CD4-positive, alpha-beta T cell treated with Interferon gamma for 1 hour (primary cell): ENCODE measurements at regions not wholly inside any gene's neighbourhood (a gene's known extent, or its start where the extent isn't known, plus 50 kb on each side); places are given as distances from the start of the nearest gene placed in this dataset.
"Not testable (repeated sequence)": the region's sequence is repeated elsewhere in the genome, so short reads cannot be mapped to it uniquely, and the experiment has no call there.

Experiments used
- DNase-seq: peaks from one replicate; pipeline ENCODE4 v3.0.0-alpha.2; 2020

DNA sequence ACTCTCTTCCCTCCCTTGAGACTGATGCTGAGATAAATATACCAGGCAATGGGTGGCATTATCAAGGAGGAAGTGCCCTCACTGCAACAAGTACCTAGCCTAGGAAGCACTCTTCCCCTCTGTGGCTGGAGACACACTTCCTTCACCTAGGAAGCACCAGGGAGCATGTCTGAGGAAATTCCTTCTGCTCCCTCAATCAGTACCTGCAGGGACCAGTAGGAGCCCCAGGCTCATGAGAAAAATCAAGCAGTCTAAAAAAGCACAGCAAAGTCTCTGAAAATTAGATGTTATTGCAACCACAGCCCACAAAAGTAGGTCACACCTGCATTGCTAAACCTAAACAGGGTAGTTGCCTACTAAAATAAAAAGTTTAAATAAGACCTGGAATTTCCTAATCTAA is 78.2 kb upstream of the TRPM1 start:
- DNase-seq, result no peak

DNA sequence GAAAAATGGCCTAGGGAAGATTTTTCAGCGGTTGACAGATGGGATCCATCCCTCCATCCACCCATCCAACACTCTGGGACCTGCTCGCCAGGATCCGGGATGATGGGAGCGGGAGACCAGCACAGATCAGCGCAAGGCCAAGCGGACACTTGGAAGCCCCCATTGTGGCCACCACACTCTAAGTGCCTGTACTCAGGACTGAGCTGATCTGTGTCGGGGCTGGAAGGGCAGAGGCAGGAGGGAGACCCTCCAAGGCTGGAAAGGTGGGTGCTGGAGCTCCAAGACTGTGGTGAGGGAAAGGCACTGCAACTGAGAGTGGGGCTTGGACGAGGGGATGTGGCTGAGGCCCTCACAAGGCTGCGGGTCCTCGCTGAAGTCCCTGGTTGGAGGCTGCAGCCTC is 91.8 kb upstream of the TRPM1 start:
- no peak for DNase-seq

DNA sequence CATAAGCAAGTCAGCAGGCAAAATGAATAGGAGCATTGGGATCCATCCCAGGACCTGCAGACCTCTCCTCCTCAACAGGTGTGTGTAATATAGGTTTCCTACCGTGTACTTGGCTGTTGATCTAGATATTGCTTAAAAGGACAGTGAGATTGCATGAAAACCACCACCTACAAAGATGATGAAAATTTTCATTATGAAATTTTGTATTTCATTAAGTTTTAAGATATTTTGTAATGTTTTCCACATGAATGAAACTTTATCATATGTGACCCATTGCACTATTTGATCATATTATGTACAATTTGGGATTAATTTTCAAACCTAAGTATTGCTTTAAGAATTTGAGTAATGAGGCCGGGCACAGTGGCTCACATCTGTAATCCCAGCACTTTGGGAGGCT is 94.3 kb upstream of the TRPM1 start:
- no peak for DNase-seq

DNA sequence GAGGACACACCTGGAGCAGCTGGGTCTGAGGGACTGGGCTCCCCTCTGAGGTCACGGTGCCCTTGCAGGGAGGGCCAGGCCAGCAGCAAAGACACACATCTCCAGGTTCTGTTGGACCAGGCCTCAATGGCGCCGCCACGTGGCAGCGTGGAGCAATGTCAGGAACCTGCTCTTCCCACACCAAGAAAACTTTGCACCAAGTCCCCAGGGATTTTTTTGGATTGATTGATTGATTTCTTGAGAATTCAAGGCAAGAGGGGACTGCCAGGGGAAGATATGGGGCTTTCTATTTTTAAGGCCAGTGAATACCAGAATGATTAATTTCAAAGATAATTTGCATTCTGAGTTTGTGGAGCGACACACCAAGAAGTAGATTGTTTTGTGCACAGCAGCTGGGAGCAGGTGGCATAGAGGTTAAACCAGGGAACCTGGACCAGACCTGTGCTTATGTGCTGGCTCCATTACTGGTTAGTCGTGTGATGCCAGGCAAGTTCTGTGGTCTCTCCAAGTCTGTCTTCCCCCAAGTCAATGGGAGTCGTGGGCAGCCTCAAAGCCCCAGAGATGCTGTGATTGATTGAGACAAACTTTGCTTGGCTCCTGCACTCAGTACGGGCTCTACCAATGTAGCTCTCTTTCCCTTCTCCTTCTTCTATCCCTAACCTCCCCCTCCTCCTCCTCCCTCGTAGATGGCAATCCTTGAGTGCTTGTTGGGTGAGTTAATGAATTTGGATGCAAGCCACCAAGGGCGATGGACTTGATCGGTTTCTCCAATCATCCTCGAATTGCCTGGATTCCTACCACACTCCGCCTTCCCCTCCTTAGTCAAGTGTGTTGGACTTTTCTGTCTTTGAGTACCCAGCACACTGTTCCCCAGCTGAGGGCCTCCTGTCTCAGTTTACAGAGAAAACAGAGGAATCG is 96.2 kb upstream of the TRPM1 start:
- DNase-seq, result peak; percentile 47

DNA sequence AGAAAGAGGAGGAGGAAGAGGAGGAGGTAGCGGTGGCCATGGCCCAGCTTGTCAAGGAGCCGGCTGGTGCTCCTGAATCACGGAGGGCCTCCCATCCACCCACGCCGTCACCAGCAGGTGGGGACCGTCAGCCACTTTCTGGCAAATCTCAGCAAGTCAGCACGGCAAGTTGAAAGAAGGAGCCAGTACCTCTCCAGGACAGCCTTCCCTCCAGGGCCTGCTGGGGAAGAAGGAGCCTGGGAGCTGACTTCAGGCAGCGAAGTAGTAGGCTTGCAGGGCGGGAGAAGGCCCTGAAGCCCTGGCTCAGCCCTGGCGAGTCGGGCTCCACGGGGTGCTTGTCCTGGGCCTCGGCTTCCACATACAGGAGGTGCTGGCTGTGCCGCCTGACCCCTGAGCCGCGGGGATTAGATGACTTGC is 99.2 kb upstream of the TRPM1 start:
- DNase-seq, result peak; percentile 74

DNA sequence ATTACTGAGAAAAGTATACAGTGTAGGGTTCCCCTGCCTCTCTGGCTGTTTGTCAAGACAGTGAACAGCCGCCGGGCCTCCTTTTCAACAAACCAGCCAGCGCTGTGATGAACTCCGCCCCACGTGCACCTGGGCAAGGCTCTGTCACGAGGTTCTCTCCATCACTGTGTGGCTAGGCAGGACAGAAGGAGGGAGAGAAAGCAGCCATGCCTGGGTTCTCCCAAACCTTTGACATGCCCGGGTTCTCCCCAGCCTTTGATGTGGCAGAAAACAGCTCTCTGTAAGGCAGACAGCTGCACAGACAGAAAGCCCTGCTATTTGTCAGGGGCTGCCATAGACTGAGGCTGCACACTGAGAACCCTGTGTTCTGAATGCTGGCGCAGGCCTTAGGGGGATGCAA is 101.4 kb upstream of the TRPM1 start:
- no peak for DNase-seq

DNA sequence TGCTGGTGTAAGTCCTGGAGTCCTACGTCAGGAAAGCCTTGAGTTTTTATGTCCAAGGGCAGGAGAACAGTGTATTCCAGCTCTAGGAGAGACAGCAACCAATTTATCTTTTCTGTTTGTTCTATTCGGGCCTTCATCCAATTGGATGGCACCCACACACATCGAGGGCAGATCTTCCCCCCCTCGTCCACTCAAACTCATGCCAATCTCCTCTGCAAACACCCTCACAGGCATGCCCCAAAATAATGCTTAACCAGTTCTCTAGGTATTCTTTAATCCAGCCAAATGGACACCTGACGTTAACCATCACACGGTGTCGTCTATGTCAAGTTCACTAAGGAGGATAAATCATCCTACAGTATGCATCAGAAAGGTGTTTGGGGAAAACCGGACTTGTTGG is 102.5 kb upstream of the TRPM1 start:
- no peak for DNase-seq

DNA sequence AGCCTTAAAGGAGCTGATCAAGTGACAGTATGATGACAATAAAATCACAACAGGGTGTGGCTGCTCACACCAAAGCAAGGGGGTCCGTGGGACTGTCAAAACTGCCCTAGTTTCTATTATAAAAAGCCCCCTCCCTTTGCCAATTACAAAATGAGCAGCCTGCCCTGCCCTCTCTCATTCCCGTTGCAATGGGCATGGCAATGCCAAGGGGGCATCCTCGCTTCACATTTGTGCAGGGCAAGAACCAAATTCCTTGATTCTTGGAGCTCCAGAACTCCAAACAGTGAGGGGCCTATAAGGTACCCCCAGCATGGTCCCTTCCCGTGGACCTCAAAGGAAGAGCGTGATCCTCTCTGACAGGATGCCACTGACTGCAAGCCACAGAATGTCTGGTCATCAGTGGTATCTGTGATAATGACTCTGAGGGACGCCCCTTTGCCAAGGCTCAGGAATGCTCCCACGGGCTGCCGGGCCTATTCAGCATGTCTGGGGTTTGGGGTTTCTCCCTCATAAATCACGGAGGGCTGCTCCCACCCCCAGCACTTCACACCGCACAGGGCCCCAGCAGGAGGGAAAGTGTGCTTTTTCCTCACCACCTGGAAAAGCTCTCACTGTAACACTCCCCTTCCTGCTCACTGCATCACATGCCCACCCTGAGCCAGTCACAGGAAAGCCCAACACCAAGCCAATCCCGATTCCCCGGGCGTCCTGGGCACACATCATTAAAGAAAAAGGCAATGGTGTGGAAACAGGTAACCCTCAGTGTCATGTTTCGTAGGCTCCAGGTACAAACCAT is 105.1 kb upstream of the TRPM1 start:
- DNase-seq, result no peak

DNA sequence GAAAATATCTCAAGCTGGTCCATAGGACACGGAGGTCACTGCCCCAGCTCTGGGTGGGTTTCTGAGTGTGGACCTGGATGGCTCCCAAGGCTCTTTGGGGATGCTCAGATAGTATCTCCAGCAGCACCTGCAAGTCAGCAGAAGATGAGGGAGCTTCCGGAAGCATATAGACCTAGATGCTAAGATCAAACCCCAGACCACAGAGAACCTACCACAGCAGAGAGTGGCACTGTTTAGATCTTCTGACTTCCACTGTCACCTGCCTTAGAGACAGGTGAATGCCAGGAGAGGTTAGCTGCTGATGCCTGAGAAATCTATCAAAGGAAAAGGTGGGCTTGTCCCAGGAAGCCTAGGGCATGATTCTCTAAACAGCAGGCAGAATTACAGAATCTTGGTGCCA is 105.7 kb upstream of the TRPM1 start:
- DNase-seq, result no peak

DNA sequence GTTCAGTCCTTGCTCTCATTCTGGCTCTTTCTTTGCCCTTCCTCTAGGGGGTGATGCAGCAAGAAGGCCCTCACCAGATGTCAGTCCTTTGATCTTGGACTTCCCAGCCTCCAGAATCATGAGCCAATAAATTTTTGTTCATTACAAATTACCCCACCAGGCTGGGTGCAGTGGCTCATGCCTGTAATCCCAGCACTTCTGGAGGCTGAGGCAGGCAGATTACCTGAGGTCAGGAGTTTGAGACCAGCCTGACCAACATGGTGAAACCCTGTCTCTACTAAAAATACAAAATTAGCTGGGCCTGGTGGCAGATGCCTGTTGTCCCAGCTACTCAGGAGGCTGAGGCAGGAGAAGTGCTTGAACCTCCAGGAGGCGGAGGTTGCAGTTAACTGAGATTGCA is 106.3 kb upstream of the TRPM1 start:
- not testable (repeated sequence) for DNase-seq

DNA sequence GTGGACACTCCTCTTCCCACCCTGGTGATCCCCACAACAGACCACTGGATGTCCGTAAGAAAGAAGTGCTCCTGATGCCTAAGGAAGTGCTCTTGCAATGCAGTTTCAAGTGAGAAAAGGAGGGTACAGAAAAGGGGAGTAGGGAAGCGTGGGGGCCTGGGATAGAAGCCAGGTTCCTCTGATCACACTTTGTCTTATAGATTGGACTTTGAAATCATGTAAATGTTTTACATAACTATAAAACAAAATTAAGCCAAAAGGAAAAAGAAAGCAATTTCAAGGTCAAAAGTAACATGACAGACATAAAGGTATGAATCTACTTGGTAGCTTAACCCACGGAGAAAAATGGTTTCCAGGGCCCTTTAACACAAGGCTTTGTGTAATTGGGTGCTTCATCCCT is 107.3 kb upstream of the TRPM1 start:
- DNase-seq, result no peak

DNA sequence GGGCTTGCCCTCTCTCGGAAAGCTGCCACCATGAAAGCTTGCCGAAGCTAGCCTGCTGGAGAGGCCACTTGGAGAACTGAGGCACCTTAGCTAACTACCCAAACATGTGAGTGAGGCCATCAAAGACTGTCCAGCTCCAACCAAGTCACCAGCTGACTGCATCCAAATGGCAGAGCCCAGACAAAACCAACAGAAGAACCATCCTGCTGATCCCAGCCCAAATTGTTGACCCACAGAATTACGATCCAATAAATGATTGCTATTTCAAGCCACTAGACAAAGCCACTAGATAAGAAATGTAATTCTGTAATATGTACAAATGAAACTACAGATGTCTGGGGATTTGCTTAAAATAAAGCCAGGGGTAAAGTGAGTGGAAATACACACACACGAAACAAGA is 109.8 kb upstream of the TRPM1 start:
- no peak for DNase-seq

DNA sequence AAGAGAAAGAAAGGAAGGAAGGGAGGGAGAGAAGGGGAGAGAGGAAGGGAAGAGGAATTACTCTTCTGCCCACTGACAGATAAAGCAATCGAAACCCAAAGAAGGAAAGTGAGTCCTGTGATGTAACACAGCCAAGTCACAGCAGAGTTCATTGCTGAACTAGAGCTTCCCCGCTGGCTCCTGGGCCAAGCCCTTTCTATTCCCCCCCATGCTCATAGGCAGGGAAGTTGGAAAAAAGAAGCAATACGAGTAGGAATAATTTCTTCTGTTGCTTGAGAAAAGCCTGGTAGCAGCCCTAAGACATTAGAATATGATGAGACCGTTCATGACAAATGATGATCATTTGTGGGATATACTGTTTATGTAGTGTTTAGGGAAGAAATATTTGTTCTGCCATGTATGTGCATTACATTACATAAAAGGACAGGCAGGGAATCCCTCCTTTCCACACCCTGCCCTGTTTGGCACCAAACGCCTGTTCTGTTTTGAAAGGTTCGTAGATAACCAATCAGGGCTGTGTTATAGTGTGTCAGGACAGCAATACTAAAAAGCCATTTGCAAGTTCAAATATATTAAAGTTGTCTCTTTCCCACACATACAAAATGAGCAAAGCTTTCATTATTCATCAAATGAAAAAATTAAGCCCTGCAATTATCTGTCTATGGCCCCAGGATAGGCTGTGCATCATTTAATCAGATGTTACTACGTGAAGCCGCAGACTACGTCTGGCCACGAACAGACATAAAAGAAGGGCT is 111.0 kb upstream of the TRPM1 start:
- DNase-seq, result no peak

DNA sequence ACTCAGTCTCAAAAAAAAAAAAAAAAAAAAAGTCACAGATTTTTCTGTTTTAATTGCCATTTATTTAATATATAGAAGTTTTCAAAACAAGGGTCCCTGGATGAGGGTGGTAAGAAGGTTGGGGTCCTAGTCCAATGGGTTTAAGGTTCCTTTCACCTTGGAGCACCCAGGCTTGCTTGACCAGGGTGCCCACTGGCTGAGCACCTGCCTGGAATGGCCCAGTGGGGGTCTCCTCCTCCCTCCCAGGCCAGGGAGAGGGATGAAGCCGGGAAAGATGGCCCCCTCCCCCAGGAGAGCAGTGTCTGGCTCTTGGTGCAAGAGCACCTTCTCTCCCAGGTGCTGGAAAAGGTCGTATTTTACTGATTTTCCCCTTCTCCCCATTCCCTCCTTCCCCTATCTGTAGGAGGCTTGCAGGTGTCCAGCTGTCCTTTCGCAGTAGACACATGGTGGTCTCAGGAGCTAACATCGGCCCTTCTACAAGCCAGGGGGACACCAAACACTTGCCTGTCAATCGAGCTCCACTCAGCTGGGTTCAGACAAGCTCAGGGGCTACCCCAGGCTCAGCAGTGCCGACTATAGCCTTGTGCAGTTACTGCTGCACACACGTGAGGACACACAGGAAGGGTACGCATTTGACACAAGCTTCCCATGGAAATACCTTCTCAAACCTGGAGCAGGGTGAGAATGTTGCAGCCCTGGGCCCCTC is 112.3 kb upstream of the KLF13 start:
- DNase-seq, result no peak

DNA sequence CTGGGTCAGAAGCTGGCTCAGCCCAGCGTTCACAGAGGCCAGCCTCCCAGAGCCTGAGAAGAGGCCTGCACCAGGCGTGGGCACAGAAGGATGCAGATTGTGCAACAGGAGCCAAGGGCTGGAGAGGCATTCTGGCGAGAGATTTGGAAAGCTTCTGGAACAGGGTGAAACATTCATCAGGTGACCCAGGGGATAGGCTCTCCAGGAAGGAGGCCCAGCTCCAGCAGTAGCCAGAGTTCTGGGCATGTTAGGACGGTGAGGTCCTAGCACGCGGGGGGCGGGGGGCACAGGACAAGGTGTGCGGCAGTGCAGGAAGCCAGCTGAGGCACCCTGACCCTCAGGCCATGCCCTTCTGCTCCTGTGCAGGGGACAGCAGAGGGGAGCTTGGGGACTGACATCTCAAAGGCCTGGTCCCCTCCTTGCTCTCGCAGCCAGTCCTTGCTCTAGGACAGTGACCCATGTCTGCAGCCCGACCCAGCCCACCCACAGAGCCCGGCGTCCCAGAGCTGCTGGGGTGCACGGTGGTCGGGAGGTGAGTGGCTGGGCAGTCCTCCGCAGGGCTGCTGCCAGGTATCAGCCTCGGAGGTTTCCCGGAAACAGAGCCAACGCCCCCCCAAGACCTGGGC is 111.7 kb upstream of the KLF13 start:
- no peak for DNase-seq

DNA sequence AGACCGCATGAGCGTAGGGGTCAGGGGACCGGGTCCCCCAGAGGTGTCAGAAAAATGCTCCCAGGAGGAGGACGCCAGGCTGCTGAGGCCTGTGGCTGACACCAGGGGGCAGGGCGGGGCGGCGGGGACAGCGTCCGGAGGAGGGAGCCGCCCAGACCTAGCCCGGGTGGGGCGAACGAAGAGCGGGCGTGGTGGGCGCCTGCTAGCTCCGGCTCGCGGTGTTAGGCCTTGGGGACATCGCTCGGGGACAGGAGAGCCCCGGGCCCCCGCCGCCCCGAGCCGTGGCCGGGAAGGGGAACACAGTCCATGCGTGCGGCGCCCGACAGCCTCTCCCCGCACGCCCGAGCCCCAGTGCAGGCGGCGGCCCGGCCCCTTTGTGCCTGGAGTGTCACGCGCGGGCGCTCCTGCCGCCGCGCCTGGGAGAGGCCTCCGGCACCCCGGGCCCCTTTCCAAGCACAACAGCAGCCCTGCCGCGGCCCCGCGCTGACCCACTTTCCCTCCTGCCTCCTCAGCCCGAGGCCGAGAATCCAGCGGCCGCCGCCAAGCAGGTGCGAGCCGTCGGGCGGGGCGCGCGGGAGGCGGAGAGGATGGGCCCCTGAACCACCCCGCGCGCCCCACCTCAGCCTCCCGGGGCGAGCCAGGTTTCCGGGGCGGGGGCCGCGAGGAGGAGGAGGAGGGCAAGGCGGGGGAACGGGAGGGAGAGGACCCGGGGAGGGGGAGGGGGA is 111.0 kb upstream of the KLF13 start:
- peak; percentile 78 for DNase-seq

DNA sequence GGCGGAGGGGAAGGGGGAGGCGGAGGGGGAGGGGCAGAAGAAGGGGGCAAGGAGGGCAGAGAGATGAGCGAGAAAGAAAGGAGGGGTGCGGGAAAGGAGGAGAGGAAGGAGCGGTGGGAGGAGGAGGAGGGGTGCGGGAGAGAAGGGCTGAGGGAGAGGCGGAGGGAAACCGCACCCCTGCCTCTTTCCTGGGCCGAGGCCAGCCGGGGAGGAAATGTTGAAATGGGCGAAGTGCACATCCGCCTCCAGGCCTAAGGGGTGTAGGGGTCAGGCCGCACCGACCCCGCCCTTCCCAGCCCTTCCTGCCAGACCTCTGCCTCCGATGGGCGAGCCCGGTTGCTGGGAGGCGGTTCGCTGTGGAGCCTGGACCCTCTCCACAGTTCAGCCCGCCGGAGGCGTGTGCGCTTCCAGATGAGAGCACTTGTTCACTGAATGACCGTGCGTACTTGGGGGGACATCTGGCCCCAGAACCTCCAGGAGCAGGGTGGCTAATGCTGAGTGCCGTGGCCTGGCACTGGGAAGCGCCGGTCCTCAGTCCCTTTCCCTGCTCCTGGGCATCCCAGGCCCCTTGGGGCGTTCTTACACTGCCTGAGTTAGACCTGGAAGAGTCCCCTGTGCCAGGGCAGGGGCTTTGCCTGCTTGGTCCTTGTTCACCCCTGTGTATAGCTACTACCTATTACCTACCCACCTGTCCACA is 110.3 kb upstream of the KLF13 start:
- DNase-seq, result peak; percentile 75

DNA sequence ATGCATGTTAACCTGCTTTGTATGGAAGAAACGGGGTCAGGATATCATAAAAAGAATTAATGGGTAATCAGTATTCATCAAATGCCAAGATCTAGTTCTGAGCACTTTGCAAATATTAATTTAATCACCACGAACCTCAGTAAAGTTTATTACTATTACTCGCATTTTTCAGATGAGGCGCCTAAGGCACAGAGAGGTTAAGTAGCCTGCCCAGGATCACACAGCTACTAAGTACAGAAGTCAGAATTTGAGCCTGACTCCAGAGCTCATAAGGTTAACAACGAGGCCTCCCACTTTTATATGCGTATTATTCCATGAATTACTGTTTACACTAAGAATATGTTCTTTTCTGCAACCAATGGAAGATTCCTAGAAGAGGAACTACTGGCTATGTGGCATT is 109.6 kb upstream of the KLF13 start:
- DNase-seq, result no peak

DNA sequence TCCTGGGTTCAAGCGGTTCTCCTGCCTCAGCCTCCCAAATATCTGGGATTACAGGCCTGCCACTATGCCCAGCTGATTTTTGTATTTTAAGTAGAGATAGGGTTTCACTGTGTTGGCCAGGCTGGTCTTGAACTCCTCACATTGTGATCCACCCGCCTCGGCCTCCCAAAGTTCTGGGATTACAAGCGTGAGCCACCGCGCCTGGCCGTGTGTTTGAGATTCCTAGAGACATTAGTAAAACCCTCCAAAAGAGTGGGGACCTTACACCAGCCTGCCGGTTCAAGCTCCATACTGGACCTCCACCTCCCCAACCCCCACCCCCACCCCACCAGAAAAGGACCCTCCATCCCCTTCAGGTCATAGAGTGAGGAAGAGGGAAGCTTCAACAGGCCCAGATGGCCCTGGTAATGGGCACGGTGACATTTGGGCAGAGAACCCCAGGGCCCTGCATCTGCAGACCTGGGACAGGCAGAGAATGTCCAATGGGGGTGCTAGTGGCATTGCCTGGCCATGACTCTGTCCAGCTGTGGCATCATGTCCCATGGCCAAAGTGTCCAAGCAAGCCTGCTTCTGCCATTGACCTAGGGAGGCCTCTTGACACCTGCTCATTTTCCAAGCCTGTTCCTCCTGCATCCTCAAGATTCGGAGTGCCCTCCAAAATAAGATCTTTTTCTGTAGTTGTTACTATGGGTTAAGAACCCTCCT is 108.9 kb upstream of the KLF13 start:
- no peak for DNase-seq

DNA sequence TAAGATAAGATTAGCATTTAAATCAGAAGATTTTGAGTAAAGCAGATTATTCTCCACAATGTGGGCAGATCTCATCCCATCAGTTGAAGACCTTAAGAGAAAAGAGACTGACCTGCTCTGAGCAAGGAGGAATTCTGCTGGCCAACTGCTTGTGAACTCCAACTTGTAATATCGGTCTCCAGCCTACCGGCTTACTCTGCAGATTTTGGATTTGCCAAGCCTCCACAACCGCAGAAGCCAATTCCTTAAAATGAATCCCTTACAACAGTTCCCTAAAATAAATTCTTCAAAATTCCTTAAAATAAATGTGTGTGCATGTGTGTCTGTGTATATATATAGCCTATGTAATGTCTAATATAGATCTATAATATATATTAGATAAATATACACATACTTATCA is 107.4 kb upstream of the KLF13 start:
- DNase-seq, result no peak
